Naive B cell (primary cell): ENCODE measurements at regions not wholly inside any gene's neighbourhood (a gene's known extent, or its start where the extent isn't known, plus 50 kb on each side); places are given as distances from the start of the nearest gene placed in this dataset.
A peak's percentile ranks its signal among the peaks of the same experiment; 100 is the strongest.
"Not testable (repeated sequence)": the region's sequence is repeated elsewhere in the genome, so short reads cannot be mapped to it uniquely, and the experiment has no call there.

Source experiments
- ATAC-seq, 2 donors: fragments of 150-1000 bp; cut with Tn5 transposase; 2 replicates each; pipeline ENCODE4 v1.10.0; 2021; ENCODE audit warnings: low read depth in 2 of 2, mild to moderate bottlenecking in 2 of 2, moderate library complexity in 2 of 2
- DNase-seq: peaks from one replicate; pipeline ENCODE4 v3.0.0; 2022
- H3K27ac Mint-ChIP-seq, 6 donors: one replicate each; pipeline ENCODE4 v1.8.0; 2020 to 2022; ENCODE audit warnings: mild to moderate bottlenecking in 6 of 6, mixed read lengths in 6 of 6, moderate library complexity in 5 of 6, inconsistent platforms in 2 of 6
- H3K27me3 Mint-ChIP-seq, 3 donors: one replicate each; pipeline ENCODE4 v1.8.0; 2021 to 2022; ENCODE audit warnings: mixed read lengths in 3 of 3, mild to moderate bottlenecking in 1 of 3
- H3K36me3 Mint-ChIP-seq, 2 donors: one replicate each; pipeline ENCODE4 v1.8.0; 2020 to 2022; ENCODE audit warnings: mixed read lengths in 2 of 2, inconsistent platforms in 1 of 2, mild to moderate bottlenecking in 1 of 2
- H3K4me1 Mint-ChIP-seq, 3 donors: one replicate each; pipeline ENCODE4 v1.8.0; 2020 to 2022; ENCODE audit warnings: mixed read lengths in 3 of 3, inconsistent platforms in 1 of 3, mild to moderate bottlenecking in 1 of 3, moderate library complexity in 1 of 3
- H3K4me3 Mint-ChIP-seq, 8 donors: one replicate each; pipeline ENCODE4 v1.8.0; 2020 to 2022; ENCODE audit warnings: mild to moderate bottlenecking in 8 of 8, mixed read lengths in 8 of 8, moderate library complexity in 8 of 8, inconsistent platforms in 2 of 8
- H3K9me3 Mint-ChIP-seq, 7 donors: one replicate each; pipeline ENCODE4 v1.8.0; 2020 to 2022; ENCODE audit warnings: mixed read lengths in 7 of 7, mild to moderate bottlenecking in 5 of 7, inconsistent platforms in 2 of 7, moderate library complexity in 1 of 7

DNA sequence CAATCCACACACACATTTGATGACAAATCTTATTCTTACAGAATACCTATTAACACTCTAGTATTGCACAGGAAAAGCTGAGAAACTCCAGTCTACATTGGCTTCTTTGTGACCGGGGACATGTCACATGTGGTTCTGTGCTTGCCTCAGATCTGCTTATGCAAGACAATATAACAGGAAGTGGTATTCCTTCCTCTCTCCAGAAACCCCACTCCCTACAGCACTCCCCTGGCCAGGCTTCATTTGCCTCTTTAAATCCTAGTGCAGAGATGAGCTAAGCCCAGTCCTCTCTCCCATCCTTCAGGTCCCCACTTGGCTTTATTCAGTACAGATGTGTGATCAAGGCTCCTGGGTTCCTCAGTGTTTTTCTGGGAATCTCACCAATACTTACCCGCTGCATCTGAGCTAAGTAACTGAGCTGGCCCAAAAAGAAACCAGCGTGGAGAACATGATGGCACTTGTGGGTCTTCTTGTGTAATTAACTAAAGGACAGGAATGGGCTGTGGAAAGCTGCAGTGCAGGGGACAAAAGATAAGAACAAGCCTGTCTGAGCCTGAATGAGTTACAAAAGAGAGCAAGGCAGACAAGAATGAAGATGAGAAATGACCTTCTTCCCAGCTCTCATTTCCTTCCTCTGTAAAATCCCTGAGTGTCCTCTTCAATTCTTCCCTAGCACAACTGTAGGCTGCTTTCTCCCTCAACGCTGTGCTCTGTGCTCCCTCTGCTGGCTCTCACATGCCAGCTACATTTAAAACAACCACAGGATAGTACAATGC lies 105.6 kb downstream of the HNRNPD start:
- no peaks in the 10 kb centered on the region for H3K36me3 Mint-ChIP-seq

DNA sequence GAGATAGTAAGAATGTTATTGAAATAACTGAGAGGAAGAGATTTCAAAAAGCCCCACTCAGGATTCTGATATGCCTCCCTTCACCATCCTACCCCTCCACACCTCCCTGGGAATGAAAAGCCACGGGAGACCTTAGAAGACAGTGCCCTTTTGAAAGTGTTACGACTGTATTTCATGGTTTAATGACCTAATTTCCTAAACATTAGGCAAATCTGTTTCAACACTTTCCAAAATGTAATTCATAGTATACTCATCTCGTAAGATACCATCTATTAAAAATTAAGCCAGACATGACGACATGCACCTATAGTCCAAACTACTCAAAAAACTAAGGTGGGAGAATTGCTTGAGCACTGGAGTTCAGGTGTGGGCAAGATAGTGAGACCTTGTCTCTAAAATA lies 106.3 kb downstream of the HNRNPD start:
- H3K9me3 Mint-ChIP-seq = peaks cover 0 to 5% (median 0%) of the 10 kb centered on the region in 7 donors
- DNase-seq = no peak
- H3K4me1 Mint-ChIP-seq = peaks cover 12 to 28% (median 24%) of the 10 kb centered on the region in 3 donors
- no peak overlapping the region for H3K4me3 Mint-ChIP-seq
- H3K27ac Mint-ChIP-seq = peak overlapping the region in 2 of 6 donors; percentile 3 to 22
- ATAC-seq = no peak
- H3K27me3 Mint-ChIP-seq = no peaks in the 10 kb centered on the region
- H3K36me3 Mint-ChIP-seq = no peaks in the 10 kb centered on the region

More for the DNA sequence above, 105.6 kb downstream of the HNRNPD start:
- DNase-seq (peak; percentile 40), ATAC-seq (peak; percentile 80 to 95)
- Mint-ChIP-seq H3K4me1 (peaks cover 18 to 35% (median 32%) of the 10 kb centered on the region in 3 donors), H3K27ac (peak overlapping the region in 2 of 6 donors; percentile 65 to 74), H3K9me3 (peaks cover 0 to 5% (median 0%) of the 10 kb centered on the region in 7 donors), H3K27me3 (no peaks in the 10 kb centered on the region), H3K4me3 (no peak overlapping the region)

DNA sequence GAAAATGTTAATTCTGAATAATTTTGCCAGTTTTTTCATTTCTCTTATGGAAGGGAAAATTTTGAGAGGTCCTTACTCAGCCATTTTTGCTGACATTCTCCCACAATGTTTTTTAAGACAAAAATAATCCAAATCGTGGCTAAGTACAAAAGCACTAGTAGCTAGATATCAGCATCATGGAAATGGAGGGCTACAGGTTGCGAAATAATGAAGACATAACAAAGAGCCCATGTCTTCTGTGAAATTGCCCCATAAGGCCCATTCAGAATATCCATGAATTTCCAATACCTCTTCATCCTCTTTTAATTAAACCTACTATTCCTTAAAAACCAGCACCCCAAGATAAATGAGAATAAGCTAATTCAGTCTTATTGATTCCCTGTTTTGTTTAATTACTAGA lies 107.4 kb downstream of the HNRNPD start:
- Mint-ChIP-seq H3K27ac (no peak overlapping the region), H3K4me3 (no peak overlapping the region), H3K27me3 (no peaks in the 10 kb centered on the region), H3K36me3 (no peaks in the 10 kb centered on the region), H3K4me1 (peaks cover 13 to 23% (median 18%) of the 10 kb centered on the region in 3 donors), H3K9me3 (peaks cover 0 to 5% (median 0%) of the 10 kb centered on the region in 7 donors)
- DNase-seq = no peak
- ATAC-seq = no peak

DNA sequence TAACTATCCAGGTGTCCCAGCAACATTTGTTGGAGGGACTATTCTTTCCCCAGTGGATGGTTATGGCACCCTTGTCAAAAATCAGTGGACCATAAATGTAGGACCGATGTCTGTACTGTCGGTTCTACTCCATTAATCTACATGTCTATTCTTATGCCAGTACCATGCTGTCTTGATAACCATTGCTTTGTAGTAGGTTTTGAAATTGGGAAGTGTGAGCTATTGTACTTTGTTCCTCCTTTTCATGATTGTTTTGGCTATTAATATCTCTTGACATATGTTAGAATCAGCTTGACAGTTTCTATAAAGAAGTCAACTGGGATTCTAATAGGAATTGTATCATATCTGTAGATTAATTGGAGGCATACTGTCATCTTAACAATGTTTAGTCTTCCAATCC lies 112.7 kb downstream of the HNRNPD start:
- Mint-ChIP-seq H3K9me3 (peaks cover 0 to 6% (median 0%) of the 10 kb centered on the region in 7 donors), H3K36me3 (no peaks in the 10 kb centered on the region), H3K4me3 (peak overlapping the region in 7 of 8 donors; percentile 0 to 61 (median 49)), H3K27me3 (no peaks in the 10 kb centered on the region), H3K4me1 (peaks cover 30 to 57% (median 44%) of the 10 kb centered on the region in 3 donors), H3K27ac (peak overlapping the region in 4 of 6 donors; percentile 21 to 84 (median 54))
- ATAC-seq = peak; percentile 78 to 80
- DNase-seq = no peak

DNA sequence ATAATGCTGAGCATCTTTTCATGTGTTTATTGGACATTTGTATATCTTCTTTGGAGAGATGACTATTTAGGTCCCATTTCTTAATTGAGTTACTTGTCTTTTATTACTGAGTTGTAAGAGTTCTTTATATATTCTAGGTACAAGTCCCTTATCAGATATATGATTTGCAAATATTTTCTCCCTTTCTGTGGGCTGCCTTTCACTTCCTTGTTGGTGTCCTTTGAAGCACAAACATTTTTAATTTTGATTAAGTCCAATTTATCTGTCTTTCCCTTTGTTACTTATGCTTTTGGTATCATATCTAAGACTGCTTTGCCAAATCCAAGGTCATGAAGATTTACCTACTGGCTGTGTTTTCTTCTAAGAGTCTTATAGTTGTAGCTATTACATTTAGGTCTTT lies 113.2 kb downstream of the HNRNPD start:
- DNase-seq (peak; percentile 36), ATAC-seq (peak; percentile 52 to 61)
- Mint-ChIP-seq H3K27ac (peak overlapping the region in 4 of 6 donors; percentile 21 to 84 (median 54)), H3K27me3 (no peaks in the 10 kb centered on the region), H3K36me3 (no peaks in the 10 kb centered on the region), H3K4me3 (peak overlapping the region; percentile 0 to 61 (median 48)), H3K9me3 (peaks cover 0 to 6% (median 0%) of the 10 kb centered on the region in 7 donors), H3K4me1 (peaks cover 34 to 62% (median 48%) of the 10 kb centered on the region in 3 donors)

DNA sequence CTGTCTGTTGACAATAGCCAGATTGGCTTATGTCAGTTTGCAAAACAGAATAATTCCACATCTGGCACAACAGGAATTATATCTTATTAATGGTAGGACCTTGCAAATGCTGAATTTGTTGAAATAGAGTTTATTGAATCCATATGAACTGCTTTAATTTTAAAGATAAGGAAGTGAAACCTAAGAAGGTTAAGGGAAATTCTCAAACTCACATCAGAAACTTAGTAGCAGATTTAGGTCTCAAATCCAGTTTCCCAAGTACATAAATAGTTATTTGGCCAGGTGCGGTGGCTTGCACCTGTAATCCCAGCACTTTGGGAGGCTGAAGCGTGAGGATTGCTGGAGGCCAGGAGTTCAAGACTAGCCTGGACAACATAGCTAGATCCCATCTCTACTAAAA lies 117.1 kb downstream of the HNRNPD start:
- ATAC-seq (peak; percentile 62 to 63), DNase-seq (peak; percentile 47)
- H3K9me3 Mint-ChIP-seq = peaks cover 0 to 6% (median 0%) of the 10 kb centered on the region in 7 donors
- no peaks in the 10 kb centered on the region for H3K27me3 Mint-ChIP-seq
- peaks cover 36 to 57% (median 50%) of the 10 kb centered on the region in 3 donors for H3K4me1 Mint-ChIP-seq
- peak overlapping the region in 2 of 6 donors; percentile 52 to 85 for H3K27ac Mint-ChIP-seq
- peak overlapping the region in 4 of 8 donors; percentile 17 to 66 (median 29) for H3K4me3 Mint-ChIP-seq
- no peaks in the 10 kb centered on the region for H3K36me3 Mint-ChIP-seq

DNA sequence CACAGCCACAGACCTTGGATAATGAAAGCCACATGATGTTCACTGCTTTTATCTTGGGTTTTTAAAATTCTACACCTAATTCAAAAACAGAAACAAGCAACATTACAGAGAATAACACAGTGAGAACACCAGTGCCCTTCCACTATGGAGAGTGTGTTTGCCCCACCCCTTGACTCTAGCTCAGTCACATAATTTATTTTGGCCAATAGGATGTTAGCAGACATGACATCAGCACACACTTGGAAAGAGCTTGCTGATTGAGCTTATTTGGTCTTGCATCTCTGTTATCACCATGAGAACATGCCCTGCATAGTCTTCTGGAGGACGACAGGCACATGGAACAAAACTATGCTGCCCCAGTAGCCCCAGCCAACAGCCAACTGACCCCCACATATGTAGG lies 118.1 kb downstream of the HNRNPD start:
- DNase-seq = no peak
- H3K36me3 Mint-ChIP-seq = peaks cover 0 to 4% of the 10 kb centered on the region in 2 donors
- H3K27ac Mint-ChIP-seq = peak overlapping the region in 1 of 6 donors; percentile 33
- peaks cover 0 to 4% (median 0%) of the 10 kb centered on the region in 7 donors for H3K9me3 Mint-ChIP-seq
- H3K4me1 Mint-ChIP-seq = peaks cover 29 to 48% (median 42%) of the 10 kb centered on the region in 3 donors
- no peak for ATAC-seq
- no peak overlapping the region for H3K4me3 Mint-ChIP-seq
- no peaks in the 10 kb centered on the region for H3K27me3 Mint-ChIP-seq

DNA sequence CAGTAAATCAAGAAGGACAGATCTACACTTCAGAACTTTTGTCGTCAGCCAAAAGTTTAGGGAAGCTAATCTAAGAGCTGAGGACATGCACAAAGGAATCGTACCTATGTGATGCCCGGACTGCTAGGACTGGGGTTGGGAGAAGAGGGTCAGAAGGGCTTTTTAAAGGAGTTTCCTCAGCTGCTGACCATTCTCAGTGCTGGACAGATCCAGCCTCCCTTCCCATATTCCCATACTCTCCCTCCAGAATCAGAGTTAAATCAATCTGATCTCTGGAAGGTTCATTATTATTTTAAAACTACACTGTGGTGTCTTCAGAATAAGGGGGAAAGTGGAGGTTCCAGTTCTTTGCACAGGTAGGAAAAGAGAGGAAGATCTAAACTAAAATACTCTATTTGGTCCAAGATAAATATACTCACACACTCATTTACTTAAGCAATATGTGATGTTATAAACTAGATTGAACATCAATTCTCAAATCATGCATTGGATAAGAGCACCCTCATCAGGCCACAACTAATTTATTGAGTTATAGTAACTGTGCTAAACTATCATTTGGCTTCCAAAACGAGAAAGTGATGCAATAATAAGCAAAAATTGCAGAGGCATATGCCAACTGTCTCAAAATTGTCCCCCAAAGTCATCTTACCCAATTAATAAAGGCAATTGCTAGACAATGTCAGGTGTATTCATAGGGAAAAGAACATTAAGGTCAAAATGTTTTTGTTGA lies 124.7 kb downstream of the HNRNPD start:
- Mint-ChIP-seq H3K9me3 (peaks cover 0 to 4% (median 0%) of the 10 kb centered on the region in 7 donors), H3K4me3 (no peak overlapping the region), H3K4me1 (no peaks in the 10 kb centered on the region), H3K27ac (peak overlapping the region in 1 of 6 donors; percentile 39), H3K36me3 (peaks cover 0 to 4% of the 10 kb centered on the region in 2 donors), H3K27me3 (no peaks in the 10 kb centered on the region)
- ATAC-seq = no peak
- DNase-seq = no peak

DNA sequence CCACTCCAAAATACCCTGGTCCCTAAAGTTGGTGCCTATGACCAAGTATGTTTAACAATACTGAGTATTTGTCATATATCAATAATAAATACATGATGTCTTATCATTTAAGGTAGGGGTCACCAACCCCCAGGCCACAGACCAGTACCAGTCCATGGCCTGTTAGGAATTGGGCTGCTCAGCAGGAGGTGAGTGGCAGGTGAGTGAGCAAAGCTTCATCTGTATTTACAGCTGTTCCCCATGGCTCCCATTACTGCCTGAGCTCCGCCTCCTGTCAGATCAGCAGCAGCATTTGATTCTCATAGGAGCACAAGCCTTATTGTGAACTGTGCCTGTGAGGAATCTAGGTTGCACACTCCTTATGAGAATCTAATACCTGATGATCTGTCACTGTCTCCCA lies 126.2 kb downstream of the HNRNPD start:
- no peaks in the 10 kb centered on the region for H3K4me1 Mint-ChIP-seq
- no peak overlapping the region for H3K4me3 Mint-ChIP-seq
- no peak for DNase-seq
- H3K36me3 Mint-ChIP-seq = peaks cover 0 to 4% of the 10 kb centered on the region in 2 donors
- H3K27ac Mint-ChIP-seq = peak overlapping the region in 1 of 6 donors; percentile 47
- H3K27me3 Mint-ChIP-seq = no peaks in the 10 kb centered on the region
- ATAC-seq = no peak
- H3K9me3 Mint-ChIP-seq = peaks cover 0 to 4% (median 0%) of the 10 kb centered on the region in 7 donors

DNA sequence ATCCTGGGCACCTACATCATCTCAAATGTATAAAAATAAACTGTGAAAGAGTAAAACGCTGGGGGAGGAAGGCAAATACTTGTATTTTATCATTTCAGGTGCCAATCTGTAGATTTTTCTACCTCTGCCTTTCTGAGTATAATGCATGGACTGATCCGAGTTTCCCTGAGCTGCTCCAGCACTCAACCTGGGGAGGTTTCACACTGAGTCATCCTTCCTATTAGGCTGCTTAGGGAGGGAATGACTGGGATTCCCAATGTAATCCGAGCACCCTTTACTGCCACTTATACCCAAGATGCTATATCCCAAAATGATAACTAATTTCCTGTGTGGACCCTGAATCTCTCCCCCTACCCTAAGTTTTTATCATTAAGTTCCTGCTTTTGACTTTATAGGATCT lies 126.6 kb downstream of the HNRNPD start:
- no peaks in the 10 kb centered on the region for H3K4me1 Mint-ChIP-seq
- ATAC-seq (no peak), DNase-seq (no peak)
- peak overlapping the region in 1 of 6 donors; percentile 47 for H3K27ac Mint-ChIP-seq
- H3K4me3 Mint-ChIP-seq = no peak overlapping the region
- peaks cover 0 to 4% (median 0%) of the 10 kb centered on the region in 7 donors for H3K9me3 Mint-ChIP-seq
- H3K36me3 Mint-ChIP-seq = peaks cover 0 to 4% of the 10 kb centered on the region in 2 donors
- H3K27me3 Mint-ChIP-seq = no peaks in the 10 kb centered on the region

DNA sequence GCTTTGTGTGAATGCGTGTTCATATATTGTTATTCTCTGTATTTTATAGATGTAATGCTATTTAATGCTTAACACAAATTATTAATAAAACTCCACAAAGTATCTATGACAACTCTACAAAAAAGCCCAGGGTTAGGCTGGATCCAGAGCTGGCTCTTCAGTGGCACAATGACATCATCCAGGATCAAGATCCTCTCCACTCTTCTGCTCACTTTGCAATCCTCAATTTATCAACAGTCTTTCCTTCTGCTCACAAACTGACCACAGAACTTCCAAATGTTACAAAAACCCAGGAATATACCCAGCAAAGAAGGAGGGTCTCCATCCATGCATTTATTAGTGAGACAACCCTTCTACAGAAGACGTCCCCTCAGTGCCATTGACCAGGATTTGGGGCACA lies 132.3 kb downstream of the HNRNPD start:
- peaks cover 0 to 5% (median under 1%) of the 10 kb centered on the region in 7 donors for H3K9me3 Mint-ChIP-seq
- peaks cover 0 to 4% (median 3%) of the 10 kb centered on the region in 3 donors for H3K27me3 Mint-ChIP-seq
- no peak overlapping the region for H3K4me3 Mint-ChIP-seq
- H3K4me1 Mint-ChIP-seq = peaks cover 0 to 4% (median 0%) of the 10 kb centered on the region in 3 donors
- DNase-seq (no peak), ATAC-seq (no peak)
- peaks cover 1 to 3% of the 10 kb centered on the region in 2 donors for H3K36me3 Mint-ChIP-seq
- peak overlapping the region in 1 of 6 donors; percentile 11 for H3K27ac Mint-ChIP-seq

DNA sequence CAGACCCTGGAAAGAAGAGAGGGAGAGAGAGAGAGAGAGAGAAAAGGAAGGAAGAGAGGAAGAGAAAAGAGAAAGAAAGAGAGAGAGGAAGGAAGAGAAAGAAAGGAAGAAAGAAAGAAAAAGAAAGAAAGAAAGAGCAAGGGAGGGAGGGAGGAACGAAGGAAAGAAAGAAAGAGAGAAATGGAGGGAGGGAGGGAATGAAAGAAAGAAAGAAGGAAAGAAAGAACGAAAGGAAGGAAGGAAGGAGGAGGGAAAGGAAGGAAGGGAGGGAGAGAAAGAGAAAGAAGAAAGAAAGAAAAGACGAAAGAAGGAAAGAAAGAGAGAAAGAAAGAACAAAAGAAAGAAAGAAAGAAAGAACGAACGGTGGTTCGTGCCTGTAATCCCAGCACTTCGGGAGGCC lies 133.4 kb downstream of the HNRNPD start:
- ATAC-seq (no peak), DNase-seq (no peak)
- H3K4me1 Mint-ChIP-seq = peaks cover 0 to 4% (median 0%) of the 10 kb centered on the region in 3 donors
- H3K36me3 Mint-ChIP-seq = peaks cover 4 to 8% of the 10 kb centered on the region in 2 donors
- peaks cover 0 to 8% (median 4%) of the 10 kb centered on the region in 3 donors for H3K27me3 Mint-ChIP-seq
- no peak overlapping the region for H3K27ac Mint-ChIP-seq
- H3K9me3 Mint-ChIP-seq = peaks cover 0 to 7% (median 2%) of the 10 kb centered on the region in 7 donors
- no peak overlapping the region for H3K4me3 Mint-ChIP-seq

DNA sequence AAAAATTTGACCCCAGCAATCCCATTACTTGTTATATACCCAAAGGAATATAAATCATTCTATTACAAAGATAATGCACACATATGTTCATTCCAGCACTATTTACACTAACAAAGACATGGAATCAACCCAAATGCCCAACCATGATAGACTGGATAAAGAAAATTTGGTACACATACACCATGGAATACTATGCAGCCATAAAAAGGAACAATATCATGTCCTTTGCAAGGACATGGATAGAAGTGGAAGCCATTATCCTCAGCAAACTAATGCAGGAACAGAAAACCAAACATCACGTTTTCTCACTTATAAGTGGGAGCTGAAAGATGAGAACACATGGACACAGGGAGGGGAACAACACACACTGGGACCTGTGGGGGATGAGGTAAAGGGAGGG lies 136.6 kb downstream of the HNRNPD start:
- not testable (repeated sequence) for H3K36me3 Mint-ChIP-seq, H3K9me3 Mint-ChIP-seq, ATAC-seq, H3K4me3 Mint-ChIP-seq, H3K27me3 Mint-ChIP-seq, H3K27ac Mint-ChIP-seq, H3K4me1 Mint-ChIP-seq, DNase-seq
